ENCODE measurements at regions not wholly inside any gene's neighbourhood (a gene's known extent, or its start where the extent isn't known, plus 50 kb on each side); places are given as distances from the start of the nearest gene placed in this dataset.

DNA sequence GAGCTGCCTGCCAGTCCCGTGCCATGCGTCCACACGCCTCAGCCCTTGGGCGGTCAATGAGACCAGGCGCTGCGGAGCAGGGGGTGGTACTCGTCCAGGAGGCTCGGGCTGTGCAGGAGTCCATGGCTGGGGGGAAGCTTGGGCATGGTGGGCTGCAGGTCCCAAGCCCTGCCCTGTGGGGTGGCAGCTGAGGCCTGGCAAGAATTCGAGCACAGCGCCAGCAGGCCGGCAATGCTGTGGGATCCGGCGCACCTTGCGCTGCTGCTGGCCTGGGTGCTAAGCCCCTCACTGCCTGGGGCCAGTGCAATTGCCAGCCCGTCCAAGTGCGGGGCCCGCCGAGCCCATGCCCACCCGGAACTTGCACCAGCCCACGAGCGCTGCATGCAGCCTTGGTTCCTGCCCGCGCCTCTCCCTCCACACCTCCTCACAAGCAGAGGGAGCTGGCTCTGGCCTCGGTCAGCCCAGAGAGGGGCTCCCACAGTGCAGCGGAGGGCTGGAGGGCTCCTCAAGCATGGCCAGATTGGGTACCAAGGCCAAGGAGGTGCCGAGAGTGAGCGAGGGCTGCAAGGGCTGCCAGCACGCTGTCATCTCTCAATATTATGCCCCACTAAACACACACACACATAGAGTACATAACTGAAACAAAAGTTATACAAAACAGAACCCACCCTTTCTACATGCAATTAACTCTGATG is 307.7 kb downstream of the LMO4 start:
- no peak for TF ChIP-seq POLR2A (IDR thresholded peaks at IDR 0.05)
- TF ChIP-seq, protein P1, sequence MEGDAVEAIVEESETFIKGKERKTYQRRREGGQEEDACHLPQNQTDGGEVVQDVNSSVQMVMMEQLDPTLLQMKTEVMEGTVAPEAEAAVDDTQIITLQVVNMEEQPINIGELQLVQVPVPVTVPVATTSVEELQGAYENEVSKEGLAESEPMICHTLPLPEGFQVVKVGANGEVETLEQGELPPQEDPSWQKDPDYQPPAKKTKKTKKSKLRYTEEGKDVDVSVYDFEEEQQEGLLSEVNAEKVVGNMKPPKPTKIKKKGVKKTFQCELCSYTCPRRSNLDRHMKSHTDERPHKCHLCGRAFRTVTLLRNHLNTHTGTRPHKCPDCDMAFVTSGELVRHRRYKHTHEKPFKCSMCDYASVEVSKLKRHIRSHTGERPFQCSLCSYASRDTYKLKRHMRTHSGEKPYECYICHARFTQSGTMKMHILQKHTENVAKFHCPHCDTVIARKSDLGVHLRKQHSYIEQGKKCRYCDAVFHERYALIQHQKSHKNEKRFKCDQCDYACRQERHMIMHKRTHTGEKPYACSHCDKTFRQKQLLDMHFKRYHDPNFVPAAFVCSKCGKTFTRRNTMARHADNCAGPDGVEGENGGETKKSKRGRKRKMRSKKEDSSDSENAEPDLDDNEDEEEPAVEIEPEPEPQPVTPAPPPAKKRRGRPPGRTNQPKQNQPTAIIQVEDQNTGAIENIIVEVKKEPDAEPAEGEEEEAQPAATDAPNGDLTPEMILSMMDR (IDR thresholded peaks at IDR 0.05), result no peak

Data from lower leg skin (tissue), 3 donors.